ENCODE measurements at regions not wholly inside any gene's neighbourhood (a gene's known extent, or its start where the extent isn't known, plus 50 kb on each side); places are given as distances from the start of the nearest gene placed in this dataset.

DNA sequence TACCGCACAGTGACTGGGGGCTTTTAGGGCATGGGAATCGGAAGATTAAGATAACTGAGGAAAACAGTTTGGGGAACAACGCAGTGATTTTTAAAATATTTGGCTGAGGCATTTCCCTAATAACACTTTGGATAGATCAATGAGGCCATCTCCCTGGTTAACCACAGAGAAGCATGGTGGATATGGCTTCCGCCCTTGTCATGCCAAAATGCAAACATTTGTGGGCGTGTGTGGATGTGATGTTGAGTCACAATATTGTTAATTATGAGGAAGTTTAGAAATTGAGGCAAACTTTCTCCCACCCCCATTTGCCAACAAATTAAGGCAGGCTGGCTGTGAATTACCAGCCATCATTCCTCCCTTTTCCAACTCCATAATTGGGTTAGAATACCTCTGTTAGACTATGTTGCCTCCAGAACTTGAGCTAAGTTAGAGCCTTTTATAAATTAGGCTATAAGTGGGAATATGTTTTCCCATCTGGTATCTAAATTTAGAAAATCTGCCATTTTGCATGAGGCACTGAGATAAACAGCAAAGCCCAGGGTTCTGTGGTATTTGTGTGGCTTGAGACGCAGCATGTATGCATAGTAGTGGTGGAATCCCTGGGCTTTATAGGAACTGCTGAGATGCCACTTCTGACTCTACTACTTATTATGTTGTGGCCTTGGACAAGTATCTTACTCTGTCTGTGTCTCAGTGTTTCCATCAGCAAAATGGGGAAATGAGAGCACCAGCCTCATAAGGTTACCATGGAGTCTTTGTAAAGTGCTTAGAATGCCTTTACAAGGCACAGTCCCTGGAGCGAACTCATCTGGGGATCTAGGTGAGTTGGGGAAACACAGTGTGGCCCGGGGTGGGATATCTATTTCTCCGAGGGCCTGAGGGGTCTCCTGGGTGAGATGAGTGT lies 154.6 kb downstream of the C1orf94 start:
- no peak for DNase-seq

GRCh38 chr1:34332996-34333395 lies 156.3 kb downstream of the C1orf94 start:
- DNase-seq = no peak

GRCh38 chr1:34338871-34339270 lies 162.2 kb downstream of the C1orf94 start:
- DNase-seq = no peak

- DNase-seq = no peak
These were observed 165.2 kb downstream of the C1orf94 start for GRCh38 chr1:34341896-34342295.

GRCh38 chr1:34342334-34342733 lies 165.6 kb downstream of the C1orf94 start:
- DNase-seq = no peak

GRCh38 chr1:34346128-34346527 lies 169.4 kb downstream of the C1orf94 start:
- no peak for DNase-seq

DNA sequence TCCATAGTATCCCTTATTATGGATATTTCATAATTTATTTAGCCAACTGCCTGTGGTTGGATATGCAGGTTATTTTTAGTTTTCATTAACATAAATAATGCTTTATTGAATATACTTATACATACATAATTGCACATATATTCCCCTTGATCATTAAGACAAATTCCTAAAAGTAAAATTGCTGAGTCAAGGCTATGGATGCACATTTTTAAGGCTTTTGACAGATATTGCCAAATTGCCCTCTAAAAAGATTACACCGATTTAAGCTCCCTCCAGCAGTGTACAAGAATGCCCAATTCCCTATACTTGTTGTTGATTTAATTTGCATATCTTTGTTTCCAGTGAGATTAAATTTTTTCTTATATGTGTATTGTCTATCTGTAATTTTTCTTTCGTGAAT lies 176.7 kb downstream of the C1orf94 start:
- DNase-seq = no peak

- DNase-seq = no peak
These were observed 177.7 kb downstream of the C1orf94 start for GRCh38 chr1:34354367-34354766.

DNA sequence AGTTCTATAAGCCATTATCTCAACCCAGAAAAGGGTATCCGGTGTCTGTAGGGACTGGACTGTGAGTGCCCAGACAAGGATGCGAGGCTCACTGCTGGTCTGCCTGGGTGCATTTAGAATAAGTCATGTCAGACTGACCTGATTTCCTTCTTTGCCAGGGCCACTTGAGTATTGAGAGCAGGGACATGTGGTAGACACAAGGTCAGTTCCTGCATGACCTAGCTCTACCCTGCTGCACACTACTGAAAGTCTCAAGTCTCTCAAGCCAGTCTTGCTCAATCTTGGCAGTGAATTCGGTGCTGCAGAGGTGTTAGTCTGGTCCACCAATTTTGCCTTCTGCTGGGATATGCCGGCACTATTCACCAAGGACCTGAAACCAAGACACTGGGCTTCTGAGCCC lies 180.1 kb downstream of the C1orf94 start:
- no peak for DNase-seq

DNA sequence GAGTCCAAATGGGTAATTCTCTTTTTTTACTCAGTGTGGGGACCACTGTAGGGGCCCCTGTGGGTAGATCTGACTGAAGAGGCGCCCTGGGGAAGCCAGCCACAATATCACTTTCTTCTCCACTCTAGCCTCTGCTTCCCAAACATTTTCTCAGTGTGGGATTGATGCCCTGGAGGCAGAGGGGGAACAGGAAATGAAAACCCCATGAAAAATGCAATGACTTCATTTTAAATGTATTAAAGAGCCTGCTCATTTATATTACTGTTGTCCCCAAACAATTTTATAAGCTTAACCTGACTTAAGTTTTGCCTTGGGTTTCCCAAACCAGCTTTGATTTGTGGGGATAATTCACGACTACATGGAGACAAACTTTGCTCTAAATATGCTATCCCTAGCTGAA lies 181.9 kb downstream of the C1orf94 start:
- no peak for DNase-seq

DNA sequence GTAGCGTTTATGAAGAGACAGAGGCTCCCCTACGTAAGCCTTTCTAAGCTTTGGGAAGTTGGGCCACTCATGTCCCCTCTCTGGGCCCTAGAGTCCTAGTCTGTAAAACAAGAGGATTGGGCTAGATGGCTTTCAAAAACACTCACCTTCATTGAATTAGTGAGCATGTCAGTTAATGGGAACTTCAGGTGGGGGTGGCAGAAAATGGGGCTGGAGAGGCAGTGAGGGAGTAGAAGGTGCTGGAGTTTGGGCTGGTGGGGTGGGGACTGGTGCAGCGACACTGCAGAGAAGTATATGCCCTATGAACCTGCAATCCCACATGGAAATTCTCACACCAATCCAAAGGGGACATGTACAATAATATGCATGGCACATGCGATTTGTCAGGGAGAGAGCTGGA lies 182.7 kb downstream of the C1orf94 start:
- no peak for DNase-seq

GRCh38 chr1:34360574-34360973 lies 183.9 kb downstream of the C1orf94 start:
- no peak for DNase-seq

DNA sequence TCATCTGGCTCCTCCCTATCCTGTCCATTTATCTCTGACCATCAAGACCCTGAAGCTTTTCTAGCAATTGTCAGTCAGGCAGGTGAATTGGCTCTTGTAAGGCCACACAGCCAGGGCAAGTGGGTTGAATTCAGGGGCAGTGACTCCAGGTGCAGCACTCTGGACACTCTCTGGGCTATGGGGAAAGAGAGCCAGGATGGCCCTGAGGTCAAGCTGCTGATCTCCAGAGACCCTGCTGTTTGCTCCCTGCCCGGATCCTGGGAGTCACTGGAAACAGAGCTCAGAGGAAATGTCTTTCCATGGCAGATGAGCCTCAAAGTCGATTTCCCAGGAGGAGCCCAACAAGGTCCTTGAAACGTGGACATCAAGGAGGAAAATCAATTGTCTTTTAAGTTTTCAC lies 184.4 kb downstream of the C1orf94 start:
- DNase-seq = no peak

- no peak for DNase-seq
These were observed 185.2 kb downstream of the C1orf94 start for GRCh38 chr1:34361781-34362357.

- no peak for DNase-seq
These were observed 186.2 kb downstream of the C1orf94 start for GRCh38 chr1:34362949-34363348.

DNA sequence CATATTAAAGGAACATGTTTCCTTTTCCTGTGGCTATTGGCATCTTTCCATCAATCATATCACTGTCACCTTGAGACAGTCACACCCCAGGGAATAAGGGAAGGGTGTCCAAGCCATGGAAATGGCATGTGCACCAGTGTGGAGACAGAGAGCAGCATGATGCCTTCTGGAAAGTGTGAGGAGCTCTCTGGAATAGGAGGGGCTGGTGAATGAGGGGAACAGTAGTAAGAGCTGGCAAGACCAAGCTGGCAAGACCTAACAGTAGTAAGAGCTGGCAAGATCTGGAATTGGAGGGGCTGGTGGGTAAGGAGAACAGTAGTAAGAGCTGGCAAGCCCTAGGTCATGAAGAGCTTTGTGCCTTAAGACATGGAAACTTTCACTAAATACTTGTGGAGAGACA lies 186.7 kb downstream of the C1orf94 start:
- DNase-seq = no peak

DNA sequence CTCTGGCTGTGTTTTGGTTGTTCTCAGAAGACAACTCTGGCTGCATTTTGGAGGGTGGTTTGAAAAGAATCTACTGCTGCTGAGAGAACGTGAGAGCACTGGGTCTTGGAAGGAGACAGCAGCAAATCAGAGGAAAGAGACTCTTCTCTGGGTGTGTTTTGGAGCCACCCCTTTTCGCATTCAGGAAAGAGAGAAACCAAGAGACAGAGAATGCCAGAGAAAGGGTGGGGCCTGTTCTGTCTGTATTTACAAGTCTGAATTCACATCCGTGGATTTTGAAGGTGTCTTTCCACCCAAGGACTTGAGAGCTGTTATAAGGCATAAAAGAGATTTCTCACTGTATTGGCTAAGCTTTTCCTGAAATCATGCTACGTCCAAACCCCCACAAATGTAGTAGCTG lies 187.2 kb downstream of the C1orf94 start:
- no peak for DNase-seq

DNA sequence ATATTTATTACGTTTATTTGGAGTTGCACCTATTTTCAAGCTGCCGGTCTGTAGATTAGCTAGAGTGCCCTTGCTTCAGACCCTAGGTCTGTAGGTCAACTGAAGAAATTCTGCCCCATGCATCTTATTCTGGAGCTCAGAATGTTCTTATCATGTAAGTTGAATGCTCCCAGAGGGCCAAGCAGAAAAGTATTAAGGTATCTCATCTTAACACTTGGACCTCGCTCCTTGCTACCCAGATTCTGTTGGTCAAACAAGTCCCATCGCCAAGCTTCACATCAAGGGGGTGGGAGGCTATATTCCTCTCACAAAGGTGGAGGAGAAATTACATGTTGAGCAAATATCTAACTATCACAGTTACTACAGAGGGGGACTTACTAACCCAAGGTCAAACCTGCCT lies 187.7 kb downstream of the C1orf94 start:
- DNase-seq = no peak

DNA sequence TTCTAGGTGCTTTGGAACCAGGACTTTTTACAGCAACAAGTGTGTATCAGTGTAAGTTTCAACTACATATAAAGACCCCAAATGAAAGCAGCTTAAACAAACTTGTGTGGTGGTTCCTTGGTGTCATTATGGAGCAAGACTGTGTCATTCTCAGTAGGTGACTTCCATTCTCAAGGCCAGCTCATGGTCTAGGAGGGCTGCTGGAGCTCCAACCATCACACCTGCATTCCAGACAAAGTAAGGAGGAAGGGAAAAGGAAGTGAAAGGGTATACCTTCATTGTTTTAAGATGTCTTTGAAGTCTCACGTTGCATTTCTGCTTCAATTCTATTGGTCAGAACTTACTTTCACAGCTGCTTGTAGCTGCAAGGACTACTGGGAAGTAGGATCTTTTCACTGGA lies 188.6 kb downstream of the C1orf94 start:
- DNase-seq = no peak

DNA sequence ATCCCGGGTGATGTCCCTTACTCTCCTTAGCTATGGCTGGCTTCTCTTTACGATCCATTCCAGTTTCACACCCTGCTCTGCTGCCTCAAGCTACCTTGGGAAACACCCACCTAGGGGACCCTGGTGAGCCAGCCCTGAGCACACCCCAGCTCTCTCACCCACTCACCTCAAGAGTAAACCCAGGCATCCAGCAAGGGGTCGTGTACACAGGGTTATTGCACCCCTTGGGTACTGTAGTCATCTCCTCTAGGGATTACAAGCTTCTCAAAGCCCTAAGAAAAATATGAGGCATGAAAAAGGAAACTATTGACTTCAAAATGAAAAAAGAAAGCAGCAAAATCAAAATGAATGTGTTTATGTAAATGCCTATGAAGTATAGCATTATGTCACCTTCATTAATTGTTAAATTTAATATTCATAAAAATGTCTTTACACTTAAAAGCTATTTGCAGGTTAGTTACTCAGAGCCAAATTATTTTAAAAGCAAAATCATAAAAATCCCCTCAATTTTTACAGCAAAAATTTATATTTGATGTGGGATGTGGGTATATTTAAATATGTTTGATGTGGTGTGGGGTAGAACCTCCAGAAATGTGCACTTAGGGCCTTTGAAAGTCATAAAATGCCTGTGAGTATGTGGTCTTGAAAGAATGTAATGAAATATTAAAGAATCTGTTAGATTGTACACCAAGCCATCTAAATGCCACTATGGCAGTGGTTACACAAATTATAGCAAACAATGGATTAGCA lies 190.3 kb downstream of the C1orf94 start:
- DNase-seq = no peak

DNA sequence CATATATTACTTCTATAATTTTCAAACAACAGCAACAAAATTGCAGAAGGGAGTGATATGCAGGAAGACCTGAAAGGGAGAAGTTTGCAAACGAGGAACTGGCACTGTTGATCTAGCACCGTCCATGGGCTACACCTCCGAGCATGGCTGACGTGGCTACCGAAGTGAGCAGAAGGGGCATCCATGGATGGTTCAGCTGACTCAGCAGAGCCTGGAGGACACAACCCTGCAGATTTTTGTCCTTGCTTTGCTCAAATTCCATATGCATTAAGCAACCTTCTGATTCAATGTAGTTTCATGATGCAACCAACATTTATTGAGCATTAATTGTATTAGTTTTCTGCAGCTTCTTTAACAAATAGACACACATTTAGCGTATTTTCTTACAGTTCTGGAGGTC lies 191.2 kb downstream of the C1orf94 start:
- DNase-seq = no peak

DNA sequence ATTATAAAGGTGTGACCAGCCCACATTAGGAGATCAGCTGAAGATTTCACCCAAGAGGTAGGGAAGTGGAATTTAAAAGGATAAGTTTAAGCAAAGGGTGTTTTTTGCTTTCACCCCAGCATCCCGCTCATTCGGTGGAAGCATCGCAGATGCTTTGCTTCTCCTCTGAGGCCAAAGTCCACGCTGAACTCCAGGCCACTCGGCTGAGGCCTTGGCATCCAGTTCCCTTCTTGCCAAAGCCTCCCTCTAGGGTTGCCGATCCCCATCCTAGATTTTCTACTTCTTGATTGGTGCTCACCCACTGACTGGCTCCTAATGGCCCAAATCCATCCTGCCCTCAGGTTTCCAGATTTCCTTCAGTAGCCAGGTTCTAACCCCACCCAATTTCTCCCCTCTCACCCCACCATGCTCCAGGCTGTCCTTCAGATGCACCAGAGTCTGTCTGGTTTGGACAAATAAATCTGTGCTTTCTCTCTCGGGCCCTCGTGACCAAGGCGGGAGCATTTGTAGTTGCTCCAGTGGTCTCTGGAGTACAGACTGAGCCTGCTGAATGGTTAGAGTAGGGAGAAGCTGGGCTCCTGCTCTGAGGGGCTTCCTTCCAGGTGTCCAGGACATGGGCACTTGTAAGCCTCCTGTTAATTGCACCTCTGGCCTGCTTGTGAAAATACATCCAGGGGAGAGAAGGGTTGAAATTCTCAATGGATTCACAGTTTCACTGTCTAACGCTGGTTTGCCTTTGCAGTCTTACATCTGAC lies 193.2 kb downstream of the C1orf94 start:
- DNase-seq = no peak

GRCh38 chr1:34370748-34371147 lies 194.0 kb downstream of the C1orf94 start:
- DNase-seq = no peak

Measured in stimulated activated CD8-positive, alpha-beta memory T cell treated with anti-CD3 and anti-CD28 coated beads, Interleukin-4, amount 100 ng/mL, for 48 hours (primary cell).